H1 (cell line): ENCODE measurements at regions not wholly inside any gene's neighbourhood (a gene's known extent, or its start where the extent isn't known, plus 50 kb on each side); places are given as distances from the start of the nearest gene placed in this dataset.

Source experiments
- ATF3 ChIP-seq: IDR thresholded peaks from 2 replicates; pipeline ENCODE4 v1.6.1; 2011; ENCODE audit warnings: low read depth, mild to moderate bottlenecking, low read length; ENCODE audit not compliant: insufficient read depth

DNA sequence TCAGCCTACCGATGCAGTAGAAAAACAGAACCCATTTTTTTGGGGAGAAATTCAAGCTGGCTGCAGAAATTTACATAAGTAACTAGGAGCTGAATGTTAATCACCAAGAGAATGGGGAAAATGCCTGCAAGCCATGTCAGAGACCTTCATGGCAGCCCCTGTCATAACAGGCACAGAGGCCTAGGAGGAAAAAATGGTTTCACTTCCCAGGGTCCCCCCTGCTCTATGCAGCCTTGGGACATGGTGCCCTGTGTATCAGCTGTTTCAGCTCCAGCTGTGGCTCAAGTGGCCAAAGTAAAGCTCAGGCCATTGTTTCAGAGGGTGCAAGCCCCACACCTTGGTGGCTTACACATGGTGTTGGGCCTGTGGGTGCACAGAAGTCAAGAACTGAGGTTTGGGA is 842.5 kb downstream of the FLRT2 start (continued):
- no peak for TF ChIP-seq ATF3
